Breast epithelium (tissue), 3 donors: ENCODE measurements at regions not wholly inside any gene's neighbourhood (a gene's known extent, or its start where the extent isn't known, plus 50 kb on each side); places are given as distances from the start of the nearest gene placed in this dataset.

Experiments
- CTCF ChIP-seq, 3 donors: fragments of 450-650 bp; IDR thresholded peaks; one replicate each; pipeline ENCODE4 v1.5.1; 2016 to 2017; ENCODE audit warnings: antibody characterized with exemption in 3 of 3, mild to moderate bottlenecking in 3 of 3, moderate library complexity in 3 of 3
- POLR2AphosphoS5 ChIP-seq, 3 donors: sonication (generic); formaldehyde crosslinking; IDR thresholded peaks; one replicate each; pipeline ENCODE4 v1.6.1; 2017; ENCODE audit warnings: antibody characterized with exemption in 3 of 3

GRCh38 chr2:8531481-8531880 is 150.4 kb upstream of the ID2 start:
- TF ChIP-seq CTCF (IDR thresholded peaks at IDR 0.05) (no peak), POLR2AphosphoS5 (IDR thresholded peaks at IDR 0.05) (no peak)
